ENCODE measurements at regions not wholly inside any gene's neighbourhood (a gene's known extent, or its start where the extent isn't known, plus 50 kb on each side); places are given as distances from the start of the nearest gene placed in this dataset.

GRCh38 chr4:180610324-180610723, 1632.9 kb upstream of the TENM3 start:
- no peak overlapping the region for H3K4me3 ChIP-seq
- H3K27me3 ChIP-seq = no peaks in the 10 kb centered on the region
- no peaks in the 10 kb centered on the region for H3K4me1 ChIP-seq
- TF ChIP-seq CTCF (IDR thresholded peaks at IDR 0.05) (no peak), POLR2AphosphoS5 (IDR thresholded peaks at IDR 0.05; ENCODE audit: insufficient read depth in 1 of 2, low read depth in 1 of 2) (no peak), POLR2A (IDR thresholded peaks at IDR 0.05) (no peak)
- H3K27ac ChIP-seq = no peak overlapping the region
- no peak for DNase-seq (ENCODE audit: extremely low spot score in 2 of 2)
- no peaks in the 10 kb centered on the region for H3K36me3 ChIP-seq
- H3K9me3 ChIP-seq = no peaks in the 10 kb centered on the region
- intact Hi-C loops (cut with DNase I) = no loop called here

GRCh38 chr4:180615746-180616145, 1627.5 kb upstream of the TENM3 start:
- Histone ChIP-seq H3K27ac (no peak overlapping the region), H3K4me1 (no peaks in the 10 kb centered on the region), H3K4me3 (no peak overlapping the region), H3K27me3 (no peaks in the 10 kb centered on the region), H3K36me3 (no peaks in the 10 kb centered on the region), H3K9me3 (no peaks in the 10 kb centered on the region)
- no peak for TF ChIP-seq POLR2A (IDR thresholded peaks at IDR 0.05)
- TF ChIP-seq CTCF (IDR thresholded peaks at IDR 0.05) = no peak
- TF ChIP-seq POLR2AphosphoS5 (IDR thresholded peaks at IDR 0.05; ENCODE audit: insufficient read depth in 1 of 2, low read depth in 1 of 2) = no peak
- no peak for DNase-seq (ENCODE audit: extremely low spot score in 2 of 2)
- intact Hi-C loops (cut with DNase I) = no loop called here

- Histone ChIP-seq H3K9me3 (no peaks in the 10 kb centered on the region), H3K4me1 (no peaks in the 10 kb centered on the region), H3K27ac (no peak overlapping the region), H3K4me3 (no peak overlapping the region), H3K36me3 (no peaks in the 10 kb centered on the region), H3K27me3 (no peaks in the 10 kb centered on the region)
- intact Hi-C loops (cut with DNase I) = no loop called here
- no peak for DNase-seq (ENCODE audit: extremely low spot score in 2 of 2)
- TF ChIP-seq POLR2AphosphoS5 (IDR thresholded peaks at IDR 0.05; ENCODE audit: insufficient read depth in 1 of 2, low read depth in 1 of 2) (no peak), CTCF (IDR thresholded peaks at IDR 0.05) (no peak), POLR2A (IDR thresholded peaks at IDR 0.05) (no peak)
Observed at GRCh38 chr4:180617196-180617595, 1626.0 kb upstream of the TENM3 start.

GRCh38 chr4:180618396-180618795, 1624.8 kb upstream of the TENM3 start:
- H3K4me3 ChIP-seq = no peak overlapping the region

GRCh38 chr4:180619440-180619839, 1623.8 kb upstream of the TENM3 start:
- no peak for DNase-seq (ENCODE audit: extremely low spot score in 2 of 2)
- TF ChIP-seq CTCF (IDR thresholded peaks at IDR 0.05) (no peak), POLR2AphosphoS5 (IDR thresholded peaks at IDR 0.05; ENCODE audit: insufficient read depth in 1 of 2, low read depth in 1 of 2) (no peak), POLR2A (IDR thresholded peaks at IDR 0.05) (no peak)
- no peaks in the 10 kb centered on the region for H3K4me1 ChIP-seq
- no peaks in the 10 kb centered on the region for H3K27me3 ChIP-seq
- intact Hi-C loops (cut with DNase I) = no loop called here
- H3K9me3 ChIP-seq = no peaks in the 10 kb centered on the region
- H3K36me3 ChIP-seq = no peaks in the 10 kb centered on the region
- no peak overlapping the region for H3K4me3 ChIP-seq
- no peak overlapping the region for H3K27ac ChIP-seq

More at GRCh38 chr4:180618396-180618795, 1624.8 kb upstream of the TENM3 start:
- DNase-seq (ENCODE audit: extremely low spot score in 2 of 2) = no peak
- no peaks in the 10 kb centered on the region for H3K36me3 ChIP-seq
- TF ChIP-seq POLR2AphosphoS5 (IDR thresholded peaks at IDR 0.05; ENCODE audit: insufficient read depth in 1 of 2, low read depth in 1 of 2) = no peak
- TF ChIP-seq CTCF (IDR thresholded peaks at IDR 0.05) = no peak
- no peak for TF ChIP-seq POLR2A (IDR thresholded peaks at IDR 0.05)
- H3K27ac ChIP-seq = no peak overlapping the region
- H3K4me1 ChIP-seq = no peaks in the 10 kb centered on the region
- no peaks in the 10 kb centered on the region for H3K9me3 ChIP-seq
- H3K27me3 ChIP-seq = no peaks in the 10 kb centered on the region
- intact Hi-C loops (cut with DNase I) = no loop called here

All from vagina (tissue), 2 donors.